Stimulated activated CD8-positive, alpha-beta memory T cell treated with anti-CD3 and anti-CD28 coated beads, Interleukin-15, amount 100 ng/mL, for 1 hour (primary cell): ENCODE measurements at regions not wholly inside any gene's neighbourhood (a gene's known extent, or its start where the extent isn't known, plus 50 kb on each side); places are given as distances from the start of the nearest gene placed in this dataset.

Source experiments
- DNase-seq: peaks from one replicate; pipeline ENCODE4 v3.0.0-alpha.2; 2020; ENCODE audit warnings: low read depth

- no peak for DNase-seq
These were observed 53.1 kb upstream of the UBL3 start for GRCh38 chr13:29903543-29903942.

- no peak for DNase-seq
These were observed 52.4 kb upstream of the UBL3 start for GRCh38 chr13:29902632-29903305.

DNA sequence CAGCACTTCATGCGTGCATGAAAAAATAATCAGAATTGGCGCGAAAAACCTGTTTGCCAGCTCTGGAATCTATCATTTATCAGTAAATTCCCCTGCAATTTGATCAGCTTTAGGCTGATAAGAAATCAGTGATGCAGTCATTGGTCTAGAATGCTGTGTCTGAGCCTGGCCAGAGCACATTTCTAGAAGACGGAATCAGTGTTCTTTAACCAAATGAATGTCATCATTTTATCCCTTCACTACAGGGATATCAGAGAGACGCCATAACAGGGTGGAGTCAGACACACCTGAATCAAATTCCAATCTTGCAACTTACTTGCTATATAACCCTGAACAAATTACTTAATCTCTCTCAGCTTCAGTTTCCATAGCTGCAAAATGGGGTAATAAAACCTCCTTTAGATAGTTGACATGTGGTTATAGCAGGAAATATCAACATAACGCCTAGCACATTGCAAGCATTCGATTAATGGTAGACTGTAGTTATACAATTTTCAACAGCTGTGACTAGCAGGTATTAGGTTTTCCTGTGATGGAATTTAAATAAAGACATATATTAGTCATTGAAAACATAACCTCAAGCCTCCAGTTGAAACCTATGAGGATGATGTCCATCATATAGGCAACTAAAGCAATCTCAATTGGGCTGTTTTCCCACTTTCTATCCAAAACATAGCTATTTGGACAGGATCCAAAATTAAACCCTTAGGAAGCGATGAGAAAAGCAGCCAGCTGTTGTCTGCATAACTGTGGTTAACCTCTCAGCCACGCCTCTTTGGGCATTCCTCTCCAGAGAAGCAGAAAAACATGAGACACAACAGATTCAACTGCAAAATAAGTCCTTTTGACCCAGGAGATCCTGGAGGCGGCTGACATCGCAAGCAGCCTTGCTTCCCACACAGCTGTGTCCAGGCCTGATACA lies 51.6 kb upstream of the UBL3 start:
- DNase-seq: no peak
